22Rv1 (cell line): ENCODE measurements at regions not wholly inside any gene's neighbourhood (a gene's known extent, or its start where the extent isn't known, plus 50 kb on each side); places are given as distances from the start of the nearest gene placed in this dataset.

Source experiments
- CTCF ChIP-seq: fragments of 450-650 bp; IDR thresholded peaks from 2 replicates; pipeline ENCODE4 v1.5.1; 2017; ENCODE audit warnings: mild to moderate bottlenecking
- ZFX ChIP-seq: fragments of 450-650 bp; IDR thresholded peaks from 2 replicates; pipeline ENCODE4 v1.6.1; 2017; ENCODE audit warnings: antibody characterized with exemption, borderline replicate concordance

GRCh38 chr2:121969166-121969565 is 213.7 kb downstream of the TSN start:
- TF ChIP-seq CTCF (no peak), ZFX (no peak)
